ENCODE measurements at regions not wholly inside any gene's neighbourhood (a gene's known extent, or its start where the extent isn't known, plus 50 kb on each side); places are given as distances from the start of the nearest gene placed in this dataset.

GRCh38 chr12:45553204-45553603 is 176.3 kb upstream of the ARID2 start:
- DNase-seq: no peak

- DNase-seq: no peak
Measured at GRCh38 chr12:45557016-45557415, 172.5 kb upstream of the ARID2 start.

GRCh38 chr12:45558353-45558752 is 171.2 kb upstream of the ARID2 start:
- no peak for DNase-seq

GRCh38 chr12:45559537-45559936 is 170.0 kb upstream of the ARID2 start:
- DNase-seq: no peak

GRCh38 chr12:45560689-45561088 is 168.8 kb upstream of the ARID2 start:
- no peak for DNase-seq

- DNase-seq: no peak
Measured at GRCh38 chr12:45561488-45561887, 168.0 kb upstream of the ARID2 start.

GRCh38 chr12:45565590-45565989 is 163.9 kb upstream of the ARID2 start:
- no peak for DNase-seq

- no peak for DNase-seq
Measured at GRCh38 chr12:45566257-45566656, 163.2 kb upstream of the ARID2 start.

- DNase-seq: no peak
Measured at GRCh38 chr12:45568808-45569207, 160.7 kb upstream of the ARID2 start.

GRCh38 chr12:45570501-45570900 is 159.0 kb upstream of the ARID2 start:
- DNase-seq: no peak

- no peak for DNase-seq
Measured at GRCh38 chr12:45572114-45572513, 157.4 kb upstream of the ARID2 start.

- no peak for DNase-seq
Measured at GRCh38 chr12:45575417-45575816, 154.1 kb upstream of the ARID2 start.

- no peak for DNase-seq
Measured at GRCh38 chr12:45575823-45576475, 153.6 kb upstream of the ARID2 start.

GRCh38 chr12:45577844-45578399 is 151.6 kb upstream of the ARID2 start:
- DNase-seq: no peak

GRCh38 chr12:45580356-45580969 is 149.0 kb upstream of the ARID2 start:
- DNase-seq: no peak

GRCh38 chr12:45581112-45581511 is 148.4 kb upstream of the ARID2 start:
- DNase-seq: no peak

- DNase-seq: no peak
Measured at GRCh38 chr12:45582536-45582935, 147.0 kb upstream of the ARID2 start.

- DNase-seq: no peak
Measured at GRCh38 chr12:45582986-45583659, 146.4 kb upstream of the ARID2 start.

- no peak for DNase-seq
Measured at GRCh38 chr12:45584336-45584735, 145.2 kb upstream of the ARID2 start.

GRCh38 chr12:45585522-45586230 is 143.8 kb upstream of the ARID2 start:
- DNase-seq: no peak

- DNase-seq: no peak
Measured at GRCh38 chr12:45586486-45586885, 143.0 kb upstream of the ARID2 start.

- no peak for DNase-seq
Measured at GRCh38 chr12:45587012-45587411, 142.5 kb upstream of the ARID2 start.

- DNase-seq: no peak
Measured at GRCh38 chr12:45587877-45588533, 141.5 kb upstream of the ARID2 start.

Data from effector CD8-positive, alpha-beta T cell (primary cell).